ENCODE measurements at regions not wholly inside any gene's neighbourhood (a gene's known extent, or its start where the extent isn't known, plus 50 kb on each side); places are given as distances from the start of the nearest gene placed in this dataset.
"Not testable (repeated sequence)": the region's sequence is repeated elsewhere in the genome, so short reads cannot be mapped to it uniquely, and the experiment has no call there.

DNA sequence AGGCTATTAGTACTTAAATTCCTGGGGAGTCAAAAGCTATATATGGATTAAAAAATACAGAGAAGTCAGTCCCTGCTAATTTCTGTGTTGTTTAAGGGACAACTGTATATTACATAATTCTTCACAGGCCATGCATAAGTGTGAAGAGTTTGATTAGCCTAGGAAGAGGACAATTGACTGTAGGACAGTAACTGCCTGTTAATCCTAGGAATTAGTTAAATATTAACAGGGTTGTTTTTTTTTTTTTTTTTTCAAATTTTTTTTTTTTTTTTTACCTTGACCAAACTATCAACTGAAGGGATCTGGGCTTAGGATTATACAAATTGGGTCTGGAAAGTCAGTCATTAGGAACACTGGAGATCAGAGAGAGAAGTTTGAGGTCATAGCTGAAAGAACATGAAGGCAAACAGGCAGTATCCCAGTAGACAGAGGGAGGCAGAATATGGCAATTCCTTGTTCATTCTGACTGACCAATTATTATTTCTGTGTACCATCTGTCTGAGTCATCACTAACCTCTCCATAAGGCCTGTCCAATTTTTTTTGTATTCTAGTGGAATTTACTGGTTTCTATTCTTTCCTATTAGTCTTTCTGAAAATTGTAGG lies 1139.2 kb downstream of the SORCS1 start:
- Histone ChIP-seq H3K36me3 (no peaks in the 10 kb centered on the region), H3K27ac (no peak overlapping the region), H3K9me3 (ENCODE audit: low read depth) (no peaks in the 10 kb centered on the region), H3K4me3 (no peak overlapping the region), H3K4me1 (ENCODE audit: low read depth) (no peaks in the 10 kb centered on the region), H3K27me3 (no peaks in the 10 kb centered on the region)
- no peak for TF ChIP-seq CTCF (IDR thresholded peaks at IDR 0.05; ENCODE audit: low read depth, low read length)
- DNase-seq (ENCODE audit: low read depth in 1 of 2, low spot score in 1 of 2), result no peak

- H3K36me3 ChIP-seq, result no peaks in the 10 kb centered on the region
- no peak overlapping the region for H3K4me3 ChIP-seq
- no peak for TF ChIP-seq CTCF (IDR thresholded peaks at IDR 0.05; ENCODE audit: low read depth, low read length)
- no peak overlapping the region for H3K27ac ChIP-seq
- no peaks in the 10 kb centered on the region for H3K4me1 ChIP-seq (ENCODE audit: low read depth)
- H3K9me3 ChIP-seq (ENCODE audit: low read depth), result no peaks in the 10 kb centered on the region
- H3K27me3 ChIP-seq, result no peaks in the 10 kb centered on the region
- DNase-seq (ENCODE audit: low read depth in 1 of 2, low spot score in 1 of 2), result no peak
These were observed 1141.2 kb downstream of the SORCS1 start for GRCh38 chr10:106023329-106023728.

DNA sequence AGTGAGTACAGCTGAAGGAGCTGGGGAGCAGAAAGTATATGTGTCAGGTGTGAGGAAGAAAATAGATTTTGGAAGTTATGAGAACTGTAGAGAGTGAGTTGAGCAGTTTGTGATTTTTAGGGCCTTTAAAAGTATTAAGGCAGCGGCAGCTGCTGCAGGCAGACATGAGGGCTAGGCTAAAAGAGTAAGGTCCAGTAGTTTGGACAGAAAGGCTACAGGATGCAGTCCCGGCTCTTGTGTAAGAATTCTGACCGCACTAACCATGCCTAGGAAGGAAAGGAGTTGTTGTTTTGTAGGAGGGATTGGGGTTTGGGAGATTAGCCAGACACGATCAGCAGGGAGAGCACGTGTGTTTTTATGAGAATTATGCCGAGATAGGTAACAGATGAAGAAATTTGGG lies 1144.9 kb downstream of the SORCS1 start:
- H3K36me3 ChIP-seq; H3K4me3 ChIP-seq; H3K9me3 ChIP-seq (ENCODE audit: low read depth); H3K4me1 ChIP-seq (ENCODE audit: low read depth); H3K27me3 ChIP-seq; DNase-seq (ENCODE audit: low read depth in 1 of 2, low spot score in 1 of 2); H3K27ac ChIP-seq: not testable (repeated sequence)

DNA sequence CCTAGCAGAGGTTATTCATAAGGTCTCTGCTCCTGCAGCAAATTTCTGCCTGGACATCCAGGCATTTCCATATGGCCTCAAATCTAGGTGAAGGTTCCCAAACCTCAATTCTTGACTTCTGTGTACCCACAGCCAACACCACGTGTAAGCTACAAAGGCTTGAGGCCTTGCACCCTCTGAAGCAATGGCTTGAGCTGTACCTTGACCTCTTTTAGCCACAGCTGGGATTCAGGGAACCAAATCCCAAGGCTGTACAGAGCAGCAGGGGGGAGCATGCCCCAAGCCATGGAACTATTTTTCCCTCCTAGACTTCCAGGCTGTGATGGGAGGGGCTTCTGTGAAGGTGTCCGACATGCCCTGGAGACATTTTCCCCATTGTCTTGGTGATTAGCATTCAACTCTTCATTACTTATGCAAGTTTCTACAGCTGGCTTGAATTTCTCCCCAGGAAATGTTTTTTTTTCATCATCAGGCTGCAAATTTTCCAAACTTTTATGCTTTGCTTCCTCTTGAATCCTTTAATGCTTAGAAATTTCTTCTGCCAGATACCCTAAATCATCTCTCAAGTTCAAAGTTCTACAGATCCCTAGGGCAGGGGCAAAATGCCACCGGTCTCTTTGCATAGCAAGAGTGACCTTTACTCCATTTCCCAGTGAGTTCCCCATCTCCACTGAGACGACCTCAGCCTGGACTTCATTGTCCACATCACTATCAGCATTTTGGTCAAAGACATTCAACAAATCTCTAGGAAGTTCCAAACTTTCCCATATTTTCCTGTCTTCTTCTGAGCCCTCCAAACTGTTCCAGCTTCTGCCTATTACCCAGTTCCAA lies 1148.9 kb downstream of the SORCS1 start:
- H3K27me3 ChIP-seq; H3K36me3 ChIP-seq; H3K4me1 ChIP-seq (ENCODE audit: low read depth); H3K9me3 ChIP-seq (ENCODE audit: low read depth); H3K27ac ChIP-seq; H3K4me3 ChIP-seq; DNase-seq (ENCODE audit: low read depth in 1 of 2, low spot score in 1 of 2): not testable (repeated sequence)

DNA sequence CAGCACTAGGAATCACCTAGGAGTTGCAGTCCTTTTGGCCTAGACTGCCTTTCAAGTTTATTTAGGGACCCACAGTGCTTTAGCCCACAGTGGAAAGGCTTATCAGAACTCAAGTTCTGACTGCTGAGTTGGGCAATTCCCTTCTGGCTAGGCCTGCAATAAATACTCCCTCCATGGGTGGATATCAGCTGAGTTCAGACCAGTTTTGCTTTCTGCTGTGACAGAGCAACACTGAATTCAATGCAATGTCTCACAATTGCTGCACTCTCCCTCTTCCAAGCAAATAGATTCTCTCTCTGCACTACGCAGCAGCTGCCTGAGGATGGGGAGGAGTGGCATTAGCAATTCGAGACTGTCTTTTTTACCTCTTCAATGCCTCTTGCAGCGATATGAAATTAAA lies 1153.3 kb downstream of the SORCS1 start:
- no peak for DNase-seq (ENCODE audit: low read depth in 1 of 2, low spot score in 1 of 2)
- TF ChIP-seq CTCF (IDR thresholded peaks at IDR 0.05; ENCODE audit: low read depth, low read length), result no peak

GRCh38 chr10:106000721-106001120 lies 1163.8 kb downstream of the SORCS1 start:
- Histone ChIP-seq H3K4me1 (ENCODE audit: low read depth) (no peaks in the 10 kb centered on the region), H3K9me3 (ENCODE audit: low read depth) (no peaks in the 10 kb centered on the region), H3K27me3 (no peaks in the 10 kb centered on the region), H3K4me3 (no peak overlapping the region), H3K36me3 (no peaks in the 10 kb centered on the region), H3K27ac (no peak overlapping the region)
- TF ChIP-seq CTCF (IDR thresholded peaks at IDR 0.05; ENCODE audit: low read depth, low read length), result no peak
- DNase-seq (ENCODE audit: low read depth in 1 of 2, low spot score in 1 of 2), result no peak

More for the DNA sequence above, 1153.3 kb downstream of the SORCS1 start:
- no peak overlapping the region for H3K4me3 ChIP-seq
- H3K4me1 ChIP-seq (ENCODE audit: low read depth), result no peaks in the 10 kb centered on the region
- no peaks in the 10 kb centered on the region for H3K27me3 ChIP-seq
- H3K36me3 ChIP-seq, result no peaks in the 10 kb centered on the region
- no peaks in the 10 kb centered on the region for H3K9me3 ChIP-seq (ENCODE audit: low read depth)
- H3K27ac ChIP-seq, result no peak overlapping the region
